KMS-11 (cell line): ENCODE measurements at regions not wholly inside any gene's neighbourhood (a gene's known extent, or its start where the extent isn't known, plus 50 kb on each side); places are given as distances from the start of the nearest gene placed in this dataset.

Experiments
- H2AFZ ChIP-seq: fragments of 200-600 bp; sonication (generic); 2 replicates; pipeline ENCODE4 v1.6.1; 2016; ENCODE audit warnings: antibody characterized with exemption, mixed run types, low read depth
- H3K27ac ChIP-seq: fragments of 200-600 bp; sonication (generic); 2 replicates; pipeline ENCODE4 v1.6.1; 2016; ENCODE audit warnings: mild to moderate bottlenecking, mixed run types
- H3K27me3 ChIP-seq: fragments of 200-600 bp; sonication (generic); 2 replicates; pipeline ENCODE4 v1.6.1; 2017; ENCODE audit warnings: mild to moderate bottlenecking, low read depth, mixed run types, moderate library complexity; ENCODE audit not compliant: insufficient read depth
- H3K36me3 ChIP-seq: fragments of 200-600 bp; sonication (generic); 2 replicates; pipeline ENCODE4 v1.6.1; 2017; ENCODE audit warnings: mild to moderate bottlenecking, mixed run types; ENCODE audit not compliant: insufficient read depth
- H3K4me1 ChIP-seq: fragments of 200-600 bp; sonication (generic); 2 replicates; pipeline ENCODE4 v1.6.1; 2016; ENCODE audit warnings: mild to moderate bottlenecking, low read depth, mixed run types; ENCODE audit not compliant: poor library complexity, severe bottlenecking
- H3K4me2 ChIP-seq: fragments of 200-600 bp; sonication (generic); 2 replicates; pipeline ENCODE4 v1.7.0; 2016; ENCODE audit warnings: mild to moderate bottlenecking, mixed run types
- H3K4me3 ChIP-seq: fragments of 200-600 bp; sonication (generic); IDR thresholded peaks from 2 replicates; pipeline ENCODE4 v1.6.1; 2017; ENCODE audit warnings: low read depth, low read length, mixed read lengths; ENCODE audit not compliant: insufficient read depth
- H3K79me2 ChIP-seq: fragments of 200-600 bp; sonication (generic); 2 replicates; pipeline ENCODE4 v1.6.1; 2016; ENCODE audit warnings: low read depth, mixed run types; ENCODE audit not compliant: insufficient read depth
- H3K9ac ChIP-seq: fragments of 200-600 bp; sonication (generic); 2 replicates; pipeline ENCODE4 v1.6.1; 2016; ENCODE audit warnings: mild to moderate bottlenecking, mixed run types
- H4K20me1 ChIP-seq: fragments of 200-600 bp; sonication (generic); 2 replicates; pipeline ENCODE4 v1.6.1; 2016; ENCODE audit warnings: mild to moderate bottlenecking, mixed run types; ENCODE audit not compliant: insufficient read depth
- TF ChIP-seq, protein P1 (sequence below): fragments of 200-600 bp; sonication (generic); conservative IDR thresholded peaks from 2 replicates; pipeline ENCODE4 v1.6.1; 2017; ENCODE audit warnings: low read depth, mild to moderate bottlenecking, antibody characterized with exemption, low read length, moderate library complexity, mixed read lengths

DNA sequence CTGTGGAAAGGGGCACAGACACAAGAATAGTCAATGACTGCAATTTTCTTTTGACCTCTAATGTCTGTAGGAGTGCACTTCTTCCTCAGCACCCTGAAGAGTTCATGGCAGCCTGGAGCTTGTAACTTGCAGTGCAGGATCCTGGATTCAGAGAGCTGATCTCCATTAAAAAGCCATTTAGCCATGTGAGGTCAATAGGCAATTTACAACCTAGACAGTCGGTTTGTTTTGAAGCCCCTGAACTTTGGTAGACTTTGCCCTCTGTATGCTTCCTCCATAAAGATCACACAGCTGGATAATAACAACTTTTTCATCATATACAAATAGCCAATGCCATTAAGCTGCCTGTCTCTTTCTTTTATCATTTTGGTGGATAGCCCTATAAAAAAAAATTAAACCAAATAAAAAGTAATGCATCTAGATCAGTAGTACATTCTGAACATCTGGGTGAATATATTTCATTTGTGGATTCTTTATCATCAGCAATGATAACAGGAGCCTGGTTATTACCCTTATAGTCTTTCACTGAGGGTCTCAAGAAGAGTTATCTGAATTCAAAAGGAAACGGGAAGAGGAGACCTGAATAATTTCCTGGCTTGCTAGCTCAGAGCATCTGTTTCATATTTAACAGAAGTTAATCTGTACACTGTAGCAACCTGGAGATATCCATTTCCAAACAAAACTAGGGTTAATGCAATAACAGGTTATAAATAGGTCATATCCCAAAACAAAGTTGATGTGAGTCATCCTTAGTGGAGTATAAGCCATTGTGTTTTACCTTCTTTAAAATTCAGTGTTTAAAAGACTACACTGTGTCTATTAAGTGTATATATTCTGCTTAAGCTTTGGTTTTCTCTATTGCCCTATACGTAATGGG is 193.8 kb upstream of the ACTBL2 start:
- no peak overlapping the region for H3K4me3 ChIP-seq
- no peak overlapping the region for H3K9ac ChIP-seq
- TF ChIP-seq, protein P1, sequence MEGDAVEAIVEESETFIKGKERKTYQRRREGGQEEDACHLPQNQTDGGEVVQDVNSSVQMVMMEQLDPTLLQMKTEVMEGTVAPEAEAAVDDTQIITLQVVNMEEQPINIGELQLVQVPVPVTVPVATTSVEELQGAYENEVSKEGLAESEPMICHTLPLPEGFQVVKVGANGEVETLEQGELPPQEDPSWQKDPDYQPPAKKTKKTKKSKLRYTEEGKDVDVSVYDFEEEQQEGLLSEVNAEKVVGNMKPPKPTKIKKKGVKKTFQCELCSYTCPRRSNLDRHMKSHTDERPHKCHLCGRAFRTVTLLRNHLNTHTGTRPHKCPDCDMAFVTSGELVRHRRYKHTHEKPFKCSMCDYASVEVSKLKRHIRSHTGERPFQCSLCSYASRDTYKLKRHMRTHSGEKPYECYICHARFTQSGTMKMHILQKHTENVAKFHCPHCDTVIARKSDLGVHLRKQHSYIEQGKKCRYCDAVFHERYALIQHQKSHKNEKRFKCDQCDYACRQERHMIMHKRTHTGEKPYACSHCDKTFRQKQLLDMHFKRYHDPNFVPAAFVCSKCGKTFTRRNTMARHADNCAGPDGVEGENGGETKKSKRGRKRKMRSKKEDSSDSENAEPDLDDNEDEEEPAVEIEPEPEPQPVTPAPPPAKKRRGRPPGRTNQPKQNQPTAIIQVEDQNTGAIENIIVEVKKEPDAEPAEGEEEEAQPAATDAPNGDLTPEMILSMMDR, result no peak
- no peak overlapping the region for H3K27ac ChIP-seq
- no peaks in the 10 kb centered on the region for H4K20me1 ChIP-seq
- H3K27me3 ChIP-seq, result no peaks in the 10 kb centered on the region
- no peak overlapping the region for H2AFZ ChIP-seq
- H3K4me1 ChIP-seq, result peaks cover 13% of the 10 kb centered on the region
- no peaks in the 10 kb centered on the region for H3K36me3 ChIP-seq
- no peak overlapping the region for H3K4me2 ChIP-seq
- H3K79me2 ChIP-seq, result no peaks in the 10 kb centered on the region

DNA sequence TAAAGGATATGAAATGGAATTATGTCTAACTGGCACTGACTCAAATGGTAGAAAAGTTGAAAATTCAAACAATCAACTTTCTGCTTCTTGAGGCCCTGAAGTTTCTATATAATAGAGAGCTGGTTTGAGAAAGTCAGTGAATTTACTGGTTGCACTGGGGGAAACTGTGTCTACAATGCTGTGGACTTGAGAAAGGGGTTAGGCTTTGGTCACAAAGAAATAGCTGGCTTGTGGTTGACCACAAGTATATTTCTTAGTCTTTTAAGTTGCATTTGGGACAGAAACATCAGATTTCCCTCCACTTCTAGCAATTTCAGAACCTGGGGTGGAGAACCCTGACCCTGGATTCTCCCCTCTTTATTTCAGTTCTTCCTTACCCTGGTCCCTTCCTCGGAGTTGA is 192.6 kb upstream of the ACTBL2 start:
- Histone ChIP-seq H3K4me1 (peaks cover 13% of the 10 kb centered on the region), H3K4me2 (peak overlapping the region; percentile 1; the same call in 1 of the 2 replicates), H3K27me3 (no peaks in the 10 kb centered on the region), H2AFZ (no peak overlapping the region), H3K36me3 (no peaks in the 10 kb centered on the region), H3K4me3 (no peak overlapping the region), H3K79me2 (no peaks in the 10 kb centered on the region), H3K9ac (no peak overlapping the region), H3K27ac (no peak overlapping the region), H4K20me1 (no peaks in the 10 kb centered on the region)
- TF ChIP-seq, protein P1, result no peak

DNA sequence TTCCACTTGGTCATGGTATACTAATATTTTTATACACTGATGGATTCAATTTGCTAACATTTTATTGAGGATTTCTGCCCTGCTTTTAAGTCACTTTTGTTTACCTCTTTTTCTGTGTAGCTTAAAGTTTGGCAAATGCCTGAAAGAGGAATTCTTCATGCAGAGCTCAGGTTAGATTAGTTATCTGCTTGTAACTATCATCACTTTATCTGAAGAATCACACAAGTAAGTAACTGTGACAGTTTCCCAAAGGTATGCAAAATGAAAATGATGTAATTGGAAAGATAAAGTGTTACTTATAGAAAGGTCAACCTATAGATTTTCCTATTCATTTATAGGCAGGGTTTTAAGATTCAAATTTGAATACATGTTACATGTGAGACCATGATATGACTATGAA is 188.8 kb upstream of the ACTBL2 start:
- Histone ChIP-seq H3K27ac (no peak overlapping the region), H3K9ac (no peak overlapping the region), H3K27me3 (no peaks in the 10 kb centered on the region), H3K4me3 (no peak overlapping the region), H4K20me1 (no peaks in the 10 kb centered on the region), H3K4me1 (peaks cover 13% of the 10 kb centered on the region), H3K4me2 (no peak overlapping the region), H2AFZ (no peak overlapping the region), H3K79me2 (no peaks in the 10 kb centered on the region), H3K36me3 (no peaks in the 10 kb centered on the region)
- TF ChIP-seq, protein P1, result no peak

DNA sequence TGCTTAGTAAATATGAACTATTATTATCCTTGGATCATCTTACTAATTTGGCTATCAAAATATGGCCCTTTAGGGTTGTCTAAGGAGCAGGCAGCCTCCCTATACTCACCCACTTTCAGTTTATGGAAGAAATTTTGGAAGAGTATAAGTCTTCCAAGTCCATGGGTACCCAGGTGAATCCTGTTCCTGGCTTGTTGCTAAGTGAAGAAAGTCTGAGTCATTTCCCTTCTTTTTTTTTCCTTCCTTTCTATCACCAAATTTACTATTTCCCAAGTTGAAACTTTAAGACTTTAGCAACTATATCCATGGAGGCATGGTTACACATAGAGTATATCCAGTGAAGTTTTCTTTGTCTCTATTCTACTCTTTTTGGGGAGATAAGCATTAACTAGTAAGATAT is 184.0 kb upstream of the ACTBL2 start:
- TF ChIP-seq, protein P1, result no peak
- no peak overlapping the region for H3K4me3 ChIP-seq
- no peaks in the 10 kb centered on the region for H3K36me3 ChIP-seq
- H3K9ac ChIP-seq, result no peak overlapping the region
- H3K27ac ChIP-seq, result no peak overlapping the region
- H4K20me1 ChIP-seq, result no peaks in the 10 kb centered on the region
- H3K4me2 ChIP-seq, result no peak overlapping the region
- no peaks in the 10 kb centered on the region for H3K4me1 ChIP-seq
- no peak overlapping the region for H2AFZ ChIP-seq
- H3K27me3 ChIP-seq, result no peaks in the 10 kb centered on the region
- no peaks in the 10 kb centered on the region for H3K79me2 ChIP-seq
